IMR-90 (cell line): ENCODE measurements at regions not wholly inside any gene's neighbourhood (a gene's known extent, or its start where the extent isn't known, plus 50 kb on each side); places are given as distances from the start of the nearest gene placed in this dataset.

ENCODE experiments used
- ATAC-seq: fragments of 200-7000 bp; cut with Tn5 transposase; 2 replicates; pipeline ENCODE4 v1.9.1; 2020; ENCODE audit warnings: low read depth, mild to moderate bottlenecking, moderate library complexity
- BruUV-seq: library from RNA; stranded (reverse); fragments of 400-500 nt; replicated peaks from 2 replicates; lab custom pipeline; 2021; lab: Mats Ljungman, UMichigan
- CTCF ChIA-PET: fragments of 300-600 bp; formaldehyde crosslinking; extraction: SDS; loops from one replicate; lab custom pipeline; 2021; ENCODE audit warnings: antibody characterized with exemption; lab: Yijun Ruan, JAX
- POLR2A ChIA-PET: fragments of 300-600 bp; sonication (Branson Sonifier 250); formaldehyde crosslinking; loops from one replicate; lab custom pipeline; 2022; ENCODE audit warnings: antibody characterized with exemption; ENCODE audit not compliant: unreplicated experiment; lab: Charles Lee
- DNase-seq: peaks from one replicate; pipeline ENCODE4 v3.0.0; 2013
- H2AFZ ChIP-seq: replicated peaks from 2 replicates; pipeline ENCODE3; 2013; ENCODE audit warnings: low read length, mild to moderate bottlenecking; ENCODE audit not compliant: poor library complexity
- H2AK5ac ChIP-seq: 2 replicates; pipeline ENCODE4 v1.6.1; 2013; ENCODE audit warnings: low read depth, low read length, inconsistent platforms
- H2AK9ac ChIP-seq: replicated peaks from 2 replicates; pipeline ENCODE3; 2013; ENCODE audit warnings: mild to moderate bottlenecking, low read depth, low read length, moderate library complexity; ENCODE audit not compliant: poor library complexity
- H2BK120ac ChIP-seq: 2 replicates; pipeline ENCODE4 v1.6.1; 2013; ENCODE audit warnings: low read depth, low read length, inconsistent platforms
- H2BK15ac ChIP-seq: 3 replicates; pipeline ENCODE4 v1.6.1; 2013; ENCODE audit warnings: low read depth, low read length, inconsistent platforms
- H2BK20ac ChIP-seq: 2 replicates; pipeline ENCODE4 v1.6.1; 2013; ENCODE audit warnings: low read depth, mild to moderate bottlenecking, inconsistent platforms, low read length, moderate library complexity
- H2BK5ac ChIP-seq: 2 replicates; pipeline ENCODE4 v1.6.1; 2013; ENCODE audit warnings: mild to moderate bottlenecking, low read depth, low read length, inconsistent platforms; ENCODE audit not compliant: poor library complexity, severe bottlenecking
- H3K14ac ChIP-seq: replicated peaks from 2 replicates; pipeline ENCODE4 v1.6.1; 2013; ENCODE audit warnings: low read depth, low read length, inconsistent platforms
- H3K18ac ChIP-seq: 2 replicates; pipeline ENCODE4 v1.6.1; 2013; ENCODE audit warnings: low read depth, low read length, control low read depth
- H3K23ac ChIP-seq: 2 replicates; pipeline ENCODE4 v1.6.1; 2013; ENCODE audit warnings: low read depth, low read length, inconsistent platforms
- H3K27ac ChIP-seq: 2 replicates; pipeline ENCODE4 v1.5.1; 2013; ENCODE audit warnings: mild to moderate bottlenecking, control low read depth, low read length; ENCODE audit not compliant: insufficient read depth
- H3K27me3 ChIP-seq: 2 replicates; pipeline ENCODE4 v1.6.1; 2013; ENCODE audit warnings: low read length; ENCODE audit not compliant: control insufficient read depth, insufficient read depth
- H3K36me3 ChIP-seq: 2 replicates; pipeline ENCODE4 v1.6.1; 2013; ENCODE audit warnings: low read length, mixed read lengths; ENCODE audit not compliant: control insufficient read depth, insufficient read depth
- H3K4ac ChIP-seq: 2 replicates; pipeline ENCODE4 v1.6.1; 2013; ENCODE audit warnings: low read depth, low read length, inconsistent platforms
- H3K4me1 ChIP-seq: 2 replicates; pipeline ENCODE4 v1.6.1; 2013; ENCODE audit warnings: low read length, mixed read lengths; ENCODE audit not compliant: control insufficient read depth, insufficient read depth
- H3K4me2 ChIP-seq: 2 replicates; pipeline ENCODE4 v1.6.1; 2013; ENCODE audit warnings: low read depth, mild to moderate bottlenecking, control low read depth, low read length, moderate library complexity
- H3K4me3 ChIP-seq: 2 replicates; pipeline ENCODE4 v1.5.1; 2013; ENCODE audit warnings: low read depth, mild to moderate bottlenecking, control low read depth, low read length, moderate library complexity; ENCODE audit not compliant: insufficient read depth
- H3K56ac ChIP-seq: 2 replicates; pipeline ENCODE4 v1.6.1; 2013; ENCODE audit warnings: low read length, inconsistent platforms; ENCODE audit not compliant: insufficient read depth; ENCODE audit errors: extremely low read depth
- H3K79me1 ChIP-seq, 2 experiments: 2 replicates each; pipeline ENCODE4 v1.6.1; 2013; ENCODE audit warnings: low read length in 2 of 2, inconsistent platforms in 1 of 2, low read depth in 1 of 2
- H3K9ac ChIP-seq: 2 replicates; pipeline ENCODE4 v1.6.1; 2013; ENCODE audit warnings: low read depth, low read length, control low read depth
- H3K9me1 ChIP-seq: 2 replicates; pipeline ENCODE4 v1.6.1; 2013; ENCODE audit warnings: low read length, inconsistent platforms; ENCODE audit not compliant: insufficient read depth
- H3K9me3 ChIP-seq: 2 replicates; pipeline ENCODE4 v1.6.1; 2013; ENCODE audit warnings: low read length; ENCODE audit not compliant: control insufficient read depth, insufficient read depth
- H4K20me1 ChIP-seq: 2 replicates; pipeline ENCODE4 v1.6.1; 2013; ENCODE audit warnings: low read length, inconsistent platforms; ENCODE audit not compliant: insufficient read depth
- H4K5ac ChIP-seq: 2 replicates; pipeline ENCODE4 v1.6.1; 2013; ENCODE audit warnings: mild to moderate bottlenecking, low read depth, low read length, control low read depth
- H4K8ac ChIP-seq, 2 experiments: 2 replicates each; pipeline ENCODE4 v1.6.1; 2013; ENCODE audit warnings: low read depth in 2 of 2, low read length in 2 of 2, control low read depth in 1 of 2, inconsistent platforms in 1 of 2
- H4K91ac ChIP-seq: 2 replicates; pipeline ENCODE4 v1.6.1; 2013; ENCODE audit warnings: low read depth, low read length, inconsistent platforms; ENCODE audit not compliant: insufficient read depth
- BHLHE40 ChIP-seq: fragments of 150-350 bp; IDR thresholded peaks from 2 replicates; pipeline ENCODE4 v1.6.1; 2016; ENCODE audit warnings: mild to moderate bottlenecking, low read depth, low read length
- CEBPB ChIP-seq: IDR thresholded peaks from 2 replicates; pipeline ENCODE4 v1.6.1; 2012; ENCODE audit warnings: low read depth, low read length, improper control_type of control experiment
- CHD1 ChIP-seq: IDR thresholded peaks from 2 replicates; pipeline ENCODE4 v1.6.1; 2012; ENCODE audit warnings: low read depth, low read length, improper control_type of control experiment
- FOS ChIP-seq: fragments of 150-350 bp; IDR thresholded peaks from 2 replicates; pipeline ENCODE4 v1.6.1; 2016; ENCODE audit warnings: low read depth, low read length
- MAFK ChIP-seq: IDR thresholded peaks from 2 replicates; pipeline ENCODE4 v1.6.1; 2012; ENCODE audit warnings: low read depth, low read length, improper control_type of control experiment
- MAZ ChIP-seq: IDR thresholded peaks from 2 replicates; pipeline ENCODE4 v1.6.1; 2012; ENCODE audit warnings: low read depth, mild to moderate bottlenecking, low read length, improper control_type of control experiment, moderate library complexity, borderline replicate concordance
- MXI1 ChIP-seq: IDR thresholded peaks from 2 replicates; pipeline ENCODE4 v1.6.1; 2012; ENCODE audit warnings: low read depth, mild to moderate bottlenecking, low read length, moderate library complexity, borderline replicate concordance
- NFE2L2 ChIP-seq: fragments of 150-350 bp; IDR thresholded peaks from 2 replicates; pipeline ENCODE4 v1.6.1; 2016; ENCODE audit warnings: low read depth, mild to moderate bottlenecking, low read length
- POLR2A ChIP-seq: IDR thresholded peaks from 2 replicates; pipeline ENCODE4 v1.6.1; 2012; ENCODE audit warnings: mild to moderate bottlenecking, low read depth, low read length
- RAD21 ChIP-seq: IDR thresholded peaks from 2 replicates; pipeline ENCODE4 v1.6.1; 2012; ENCODE audit warnings: low read length, improper control_type of control experiment
- RCOR1 ChIP-seq: IDR thresholded peaks from 2 replicates; pipeline ENCODE4 v1.6.1; 2012; ENCODE audit warnings: mild to moderate bottlenecking, low read length, improper control_type of control experiment; ENCODE audit not compliant: insufficient replicate concordance
- RFX5 ChIP-seq: IDR thresholded peaks from 2 replicates; pipeline ENCODE4 v1.8.0; 2012; ENCODE audit warnings: low read depth, mild to moderate bottlenecking, low read length, moderate library complexity
- SMC3 ChIP-seq: fragments of 150-350 bp; IDR thresholded peaks from 2 replicates; pipeline ENCODE4 v1.6.1; 2016; ENCODE audit warnings: low read depth, mild to moderate bottlenecking, antibody characterized with exemption, low read length, moderate library complexity
- WGBS, 2 experiments: methylation state at CpG; one replicate each; pipeline versions ENCODE4 v1.1.5 to v1.1.7; 2013; ENCODE audit warnings: missing lambda C conversion rate in 2 of 2; ENCODE audit not compliant: insufficient read length in 1 of 2; ENCODE audit errors: extremely low coverage in 2 of 2; 5-methylcytosine and 5-hydroxymethylcytosine counted together
- dilution Hi-C: fragments of 300-500 bp; cut with HindIII; formaldehyde crosslinking; loops from one replicate; pipeline ENCODE4 v1.14.3; 2018; ENCODE audit warnings: low sequenced_read_pairs; ENCODE audit not compliant: unreplicated experiment
- in situ Hi-C: fragments of 300-500 bp; cut with MboI; formaldehyde crosslinking; loops from 3 replicates; pipeline ENCODE4 v1.14.3; 2019; ENCODE audit warnings: low sequenced_read_pairs, inconsistent platforms, mixed read lengths
- intact Hi-C: fragments of 100-400 bp; cut with micrococcal nuclease; formaldehyde crosslinking; loops from 2 replicates; pipeline ENCODE4 v1.10.0; 2022
- TF ChIP-seq, protein P1 (sequence below): conservative IDR thresholded peaks from 2 replicates; pipeline ENCODE4 v1.5.1; 2012; ENCODE audit warnings: mild to moderate bottlenecking, low read depth, low read length, improper control_type of control experiment
- TF ChIP-seq, protein P2 (sequence below): fragments of 150-350 bp; IDR thresholded peaks from 2 replicates; pipeline ENCODE4 v1.6.1; 2017; ENCODE audit warnings: mild to moderate bottlenecking, antibody characterized with exemption, low read length, low read depth
- TF ChIP-seq, protein P3 (sequence below): fragments of 150-350 bp; IDR thresholded peaks from 2 replicates; pipeline ENCODE4 v1.6.1; 2016; ENCODE audit warnings: low read depth, mild to moderate bottlenecking, low read length, moderate library complexity, borderline replicate concordance

DNA sequence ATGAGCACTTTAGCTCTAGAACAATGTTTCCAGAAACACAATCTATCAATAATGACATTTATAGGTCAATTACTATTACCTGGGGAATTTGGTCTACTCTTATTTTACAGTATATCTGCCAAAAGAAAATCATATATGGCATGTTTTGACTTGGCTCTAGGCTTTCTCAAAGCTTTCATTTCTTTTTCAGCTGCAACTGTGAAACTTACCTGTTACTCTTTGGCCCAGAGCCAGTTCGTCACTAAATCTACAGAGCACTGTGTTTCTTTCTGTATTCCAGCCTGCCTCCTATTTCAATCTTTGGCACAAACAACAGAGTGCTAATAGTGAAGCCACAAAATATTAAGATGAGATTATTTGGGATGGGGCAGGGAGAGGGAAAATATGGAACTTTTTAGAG is 76.0 kb downstream of the P2RY1 start:
- ATAC-seq (no peak), DNase-seq (no peak)
- Histone ChIP-seq H4K20me1 (no peaks in the 10 kb centered on the region), H3K27ac (no peak overlapping the region), H3K9ac (no peak overlapping the region), H3K56ac (no peak overlapping the region), H3K79me1 (no peaks in the 10 kb centered on the region), H2BK15ac (no peak overlapping the region), H2BK120ac (no peak overlapping the region), H2AFZ (no peak overlapping the region), H2BK20ac (no peak overlapping the region), H3K9me3 (no peaks in the 10 kb centered on the region), H2AK9ac (no peak overlapping the region), H3K4ac (no peak overlapping the region), H3K27me3 (no peaks in the 10 kb centered on the region), H3K4me3 (no peak overlapping the region), H3K9me1 (no peaks in the 10 kb centered on the region), H3K36me3 (no peaks in the 10 kb centered on the region), H3K14ac (no peak overlapping the region), H4K91ac (no peak overlapping the region), H2BK5ac (no peak overlapping the region), H4K8ac (no peak overlapping the region), H3K18ac (no peak overlapping the region), H3K4me2 (no peak overlapping the region), H3K23ac (no peak overlapping the region), H4K5ac (no peak overlapping the region), H3K4me1 (no peaks in the 10 kb centered on the region), H2AK5ac (no peak overlapping the region)
- in situ Hi-C loops: no loop called here
- POLR2A ChIA-PET: no interaction called here
- TF ChIP-seq, protein P1, sequence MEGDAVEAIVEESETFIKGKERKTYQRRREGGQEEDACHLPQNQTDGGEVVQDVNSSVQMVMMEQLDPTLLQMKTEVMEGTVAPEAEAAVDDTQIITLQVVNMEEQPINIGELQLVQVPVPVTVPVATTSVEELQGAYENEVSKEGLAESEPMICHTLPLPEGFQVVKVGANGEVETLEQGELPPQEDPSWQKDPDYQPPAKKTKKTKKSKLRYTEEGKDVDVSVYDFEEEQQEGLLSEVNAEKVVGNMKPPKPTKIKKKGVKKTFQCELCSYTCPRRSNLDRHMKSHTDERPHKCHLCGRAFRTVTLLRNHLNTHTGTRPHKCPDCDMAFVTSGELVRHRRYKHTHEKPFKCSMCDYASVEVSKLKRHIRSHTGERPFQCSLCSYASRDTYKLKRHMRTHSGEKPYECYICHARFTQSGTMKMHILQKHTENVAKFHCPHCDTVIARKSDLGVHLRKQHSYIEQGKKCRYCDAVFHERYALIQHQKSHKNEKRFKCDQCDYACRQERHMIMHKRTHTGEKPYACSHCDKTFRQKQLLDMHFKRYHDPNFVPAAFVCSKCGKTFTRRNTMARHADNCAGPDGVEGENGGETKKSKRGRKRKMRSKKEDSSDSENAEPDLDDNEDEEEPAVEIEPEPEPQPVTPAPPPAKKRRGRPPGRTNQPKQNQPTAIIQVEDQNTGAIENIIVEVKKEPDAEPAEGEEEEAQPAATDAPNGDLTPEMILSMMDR: no peak
- no peak for TF ChIP-seq CHD1
- TF ChIP-seq SMC3: no peak
- no peak for TF ChIP-seq BHLHE40
- no peak for TF ChIP-seq POLR2A
- no peak for TF ChIP-seq MXI1
- TF ChIP-seq FOS: no peak
- no peak for TF ChIP-seq RCOR1
- TF ChIP-seq CEBPB: no peak
- TF ChIP-seq, protein P2, sequence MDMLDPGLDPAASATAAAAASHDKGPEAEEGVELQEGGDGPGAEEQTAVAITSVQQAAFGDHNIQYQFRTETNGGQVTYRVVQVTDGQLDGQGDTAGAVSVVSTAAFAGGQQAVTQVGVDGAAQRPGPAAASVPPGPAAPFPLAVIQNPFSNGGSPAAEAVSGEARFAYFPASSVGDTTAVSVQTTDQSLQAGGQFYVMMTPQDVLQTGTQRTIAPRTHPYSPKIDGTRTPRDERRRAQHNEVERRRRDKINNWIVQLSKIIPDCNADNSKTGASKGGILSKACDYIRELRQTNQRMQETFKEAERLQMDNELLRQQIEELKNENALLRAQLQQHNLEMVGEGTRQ: no peak
- TF ChIP-seq MAZ: no peak
- TF ChIP-seq, protein P3, sequence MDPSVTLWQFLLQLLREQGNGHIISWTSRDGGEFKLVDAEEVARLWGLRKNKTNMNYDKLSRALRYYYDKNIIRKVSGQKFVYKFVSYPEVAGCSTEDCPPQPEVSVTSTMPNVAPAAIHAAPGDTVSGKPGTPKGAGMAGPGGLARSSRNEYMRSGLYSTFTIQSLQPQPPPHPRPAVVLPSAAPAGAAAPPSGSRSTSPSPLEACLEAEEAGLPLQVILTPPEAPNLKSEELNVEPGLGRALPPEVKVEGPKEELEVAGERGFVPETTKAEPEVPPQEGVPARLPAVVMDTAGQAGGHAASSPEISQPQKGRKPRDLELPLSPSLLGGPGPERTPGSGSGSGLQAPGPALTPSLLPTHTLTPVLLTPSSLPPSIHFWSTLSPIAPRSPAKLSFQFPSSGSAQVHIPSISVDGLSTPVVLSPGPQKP: no peak
- TF ChIP-seq RFX5: no peak
- no peak for TF ChIP-seq RAD21
- no peak for TF ChIP-seq NFE2L2
- no peak for TF ChIP-seq MAFK
- no CpG with 5 or more reads among the region's 1 CpG for WGBS, 2 experiments
- CTCF ChIA-PET: no interaction called here
- dilution Hi-C loops: no loop called here
- no TSS peak for BruUV-seq
- intact Hi-C loops: no loop called here
